OCI-LY7 (cell line): ENCODE measurements at regions not wholly inside any gene's neighbourhood (a gene's known extent, or its start where the extent isn't known, plus 50 kb on each side); places are given as distances from the start of the nearest gene placed in this dataset.

Source experiments
- EZH2phosphoT487 ChIP-seq: fragments of 200-600 bp; sonication (generic); IDR thresholded peaks from 2 replicates; pipeline ENCODE4 v1.6.1; 2018; ENCODE audit warnings: low read depth, borderline replicate concordance, mild to moderate bottlenecking, mixed run types, antibody characterized with exemption, low read length, moderate library complexity, mixed read lengths
- TF ChIP-seq, protein P1 (sequence below): fragments of 200-600 bp; sonication (generic); conservative IDR thresholded peaks from 2 replicates; pipeline ENCODE4 v1.5.1; 2014; ENCODE audit warnings: mild to moderate bottlenecking, antibody characterized with exemption, low read length, moderate library complexity, mixed read lengths

- TF ChIP-seq, protein P1, sequence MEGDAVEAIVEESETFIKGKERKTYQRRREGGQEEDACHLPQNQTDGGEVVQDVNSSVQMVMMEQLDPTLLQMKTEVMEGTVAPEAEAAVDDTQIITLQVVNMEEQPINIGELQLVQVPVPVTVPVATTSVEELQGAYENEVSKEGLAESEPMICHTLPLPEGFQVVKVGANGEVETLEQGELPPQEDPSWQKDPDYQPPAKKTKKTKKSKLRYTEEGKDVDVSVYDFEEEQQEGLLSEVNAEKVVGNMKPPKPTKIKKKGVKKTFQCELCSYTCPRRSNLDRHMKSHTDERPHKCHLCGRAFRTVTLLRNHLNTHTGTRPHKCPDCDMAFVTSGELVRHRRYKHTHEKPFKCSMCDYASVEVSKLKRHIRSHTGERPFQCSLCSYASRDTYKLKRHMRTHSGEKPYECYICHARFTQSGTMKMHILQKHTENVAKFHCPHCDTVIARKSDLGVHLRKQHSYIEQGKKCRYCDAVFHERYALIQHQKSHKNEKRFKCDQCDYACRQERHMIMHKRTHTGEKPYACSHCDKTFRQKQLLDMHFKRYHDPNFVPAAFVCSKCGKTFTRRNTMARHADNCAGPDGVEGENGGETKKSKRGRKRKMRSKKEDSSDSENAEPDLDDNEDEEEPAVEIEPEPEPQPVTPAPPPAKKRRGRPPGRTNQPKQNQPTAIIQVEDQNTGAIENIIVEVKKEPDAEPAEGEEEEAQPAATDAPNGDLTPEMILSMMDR: no peak
- no peak for TF ChIP-seq EZH2phosphoT487
Measured at GRCh38 chr13:22903301-22903700, 277.5 kb upstream of the SGCG start.
